CD1c-positive myeloid dendritic cell (primary cell): ENCODE measurements at regions not wholly inside any gene's neighbourhood (a gene's known extent, or its start where the extent isn't known, plus 50 kb on each side); places are given as distances from the start of the nearest gene placed in this dataset.
A peak's percentile ranks its signal among the peaks of the same experiment; 100 is the strongest.

ENCODE experiments used
- DNase-seq: peaks from one replicate; pipeline ENCODE4 v3.0.0-alpha.2; 2016; ENCODE audit errors: extremely low spot score

DNA sequence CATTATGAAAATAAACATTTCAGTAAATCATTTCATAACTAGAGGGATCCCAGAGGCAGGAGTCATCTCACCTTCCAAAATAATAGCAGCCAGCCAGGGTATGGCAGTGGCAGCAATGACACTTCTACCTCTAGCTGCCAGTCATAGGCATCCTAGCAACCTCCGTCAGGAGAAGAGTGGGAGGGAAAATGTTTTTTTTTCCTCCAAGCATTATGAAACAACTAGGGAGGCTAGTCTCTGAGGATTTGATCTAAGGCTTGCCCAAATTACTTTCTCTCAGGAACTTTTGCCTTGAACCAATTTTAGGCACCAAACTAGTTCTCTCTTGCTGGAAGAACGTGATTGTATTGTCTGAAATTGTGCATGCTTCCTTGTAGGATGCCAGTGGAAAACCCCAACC lies 208.7 kb upstream of the PREP start:
- DNase-seq: no peak

DNA sequence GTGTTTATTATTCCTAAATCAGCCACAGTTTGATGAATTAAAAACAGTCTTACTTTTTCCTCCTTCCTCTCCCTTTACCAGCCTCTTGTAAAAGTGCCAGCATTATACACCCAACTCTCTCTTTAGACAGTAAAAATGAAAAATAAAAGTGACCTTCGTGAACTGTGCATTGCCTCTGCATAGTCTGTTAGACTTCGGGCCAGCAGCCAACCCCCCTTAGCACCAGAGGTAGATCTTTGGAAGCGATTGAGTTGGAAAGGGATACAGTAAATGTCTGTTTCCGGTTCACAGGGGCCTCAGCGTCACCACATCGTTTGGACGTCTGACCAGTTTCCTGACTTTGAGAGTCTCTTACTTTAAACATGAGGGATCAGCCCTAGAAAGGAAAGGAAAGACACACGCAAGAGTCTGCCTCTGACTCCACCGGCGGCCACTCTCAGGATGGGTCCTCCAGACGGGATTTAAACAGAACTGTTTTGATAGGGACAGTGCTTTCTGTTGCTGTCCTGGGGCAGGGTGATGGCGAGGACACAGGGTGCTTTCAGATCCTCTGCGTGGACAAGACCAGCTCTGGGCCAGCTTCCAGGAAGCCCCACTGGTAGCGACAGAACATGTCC lies 206.6 kb upstream of the PREP start:
- DNase-seq: no peak

DNA sequence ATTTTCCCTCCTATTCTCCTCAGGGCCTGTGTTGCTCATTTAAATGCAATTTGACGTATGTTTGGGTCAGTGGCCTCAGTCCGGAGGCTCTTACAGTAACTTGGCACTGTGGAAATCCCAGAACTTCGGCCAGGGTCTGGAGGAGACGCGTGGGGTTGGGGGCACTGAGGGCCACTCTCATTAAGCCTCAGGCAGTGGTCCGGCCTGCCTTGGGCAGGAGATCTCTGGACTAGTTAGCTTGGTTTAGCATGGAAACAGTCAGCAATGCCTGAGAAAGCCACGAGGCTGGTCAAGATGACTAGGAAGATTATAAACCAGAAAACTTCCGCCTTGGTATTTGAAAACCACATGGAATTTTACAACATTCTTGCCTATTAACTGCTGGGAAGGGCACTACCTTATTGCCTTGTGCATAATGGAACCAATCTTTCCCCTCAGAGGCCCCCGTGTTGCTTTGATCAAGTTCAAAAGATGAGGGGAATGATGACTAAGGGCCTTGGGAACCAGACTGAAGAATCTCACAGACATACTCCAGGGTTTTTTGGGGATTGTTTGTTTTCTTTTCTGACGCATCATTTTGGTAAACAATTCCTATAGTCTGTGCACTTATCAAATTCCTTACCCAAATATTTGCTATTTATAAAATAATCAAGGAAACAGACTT lies 206.0 kb upstream of the PREP start:
- DNase-seq: no peak

DNA sequence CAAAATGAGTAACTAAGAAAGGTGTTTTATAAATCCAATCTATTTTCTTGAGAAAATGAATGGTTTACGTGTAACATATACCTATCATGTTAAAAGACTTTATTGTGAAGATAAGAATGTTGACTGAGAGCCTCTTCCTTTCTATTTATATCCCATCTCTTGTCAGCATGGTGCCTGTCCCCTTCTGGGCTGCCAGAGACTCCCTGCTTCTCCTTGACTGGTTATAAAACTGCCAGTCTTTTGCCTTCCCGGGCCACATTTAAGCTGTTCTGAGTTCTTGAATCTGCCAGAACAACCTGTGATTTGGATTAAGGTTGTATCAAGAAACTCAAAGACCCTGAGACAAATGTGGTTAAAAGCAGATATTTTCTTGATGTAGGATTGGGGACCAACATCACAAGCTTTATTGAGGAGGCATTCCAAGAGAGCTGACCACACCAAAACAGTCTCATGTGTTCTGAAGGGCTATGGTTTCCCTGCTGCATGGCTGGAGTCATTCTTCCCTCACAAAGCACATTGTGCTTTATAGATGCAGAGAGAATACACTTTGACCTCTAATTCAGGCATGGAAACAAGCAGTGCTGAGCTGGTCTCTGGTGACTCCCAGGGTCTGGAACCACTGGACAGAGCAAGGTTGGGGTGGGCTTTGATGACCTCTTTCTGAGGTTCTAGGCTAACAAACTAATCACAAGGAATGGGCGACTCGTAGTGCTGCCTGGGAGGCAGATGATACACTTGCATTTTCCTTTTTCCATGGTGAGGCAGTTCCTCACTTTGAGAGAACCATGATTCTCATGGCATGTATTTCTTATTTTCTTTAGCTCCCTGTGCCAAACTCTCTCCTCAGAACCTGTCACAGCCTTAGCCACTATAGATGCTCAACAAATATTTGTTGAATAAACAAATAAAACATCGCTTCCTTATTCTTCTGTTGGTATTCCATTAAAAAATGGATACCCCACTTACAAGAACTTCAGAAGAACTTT lies 205.0 kb upstream of the PREP start:
- no peak for DNase-seq

DNA sequence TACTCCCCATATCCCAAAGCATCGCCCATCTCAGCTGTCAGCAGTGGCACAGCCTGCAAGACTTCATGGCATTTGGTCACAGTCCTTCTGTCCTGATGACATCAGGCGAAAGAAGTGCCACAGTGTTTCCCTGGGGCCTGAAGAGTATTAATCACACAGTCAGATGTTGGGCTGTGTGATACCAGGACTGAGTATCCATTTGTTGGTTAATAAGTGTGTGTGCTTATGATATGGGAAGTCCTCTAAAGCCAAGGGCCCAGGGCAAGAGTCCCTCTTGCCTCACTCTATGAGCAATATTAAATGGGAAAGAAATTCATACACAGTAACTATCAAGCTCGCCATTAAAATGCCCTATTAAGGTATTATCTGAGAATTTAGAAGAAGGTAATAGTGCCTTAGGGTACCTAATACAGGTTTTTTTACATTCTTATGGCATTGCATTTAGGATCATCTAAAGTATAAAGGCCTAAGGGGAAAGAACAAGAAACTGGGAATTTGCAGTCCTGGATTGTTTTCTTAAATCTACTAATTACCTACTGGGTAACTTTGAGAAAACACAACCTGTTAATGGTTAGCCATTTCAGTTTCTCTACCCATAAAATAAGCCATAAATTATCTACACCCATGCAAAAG lies 204.1 kb upstream of the PREP start:
- DNase-seq: no peak

DNA sequence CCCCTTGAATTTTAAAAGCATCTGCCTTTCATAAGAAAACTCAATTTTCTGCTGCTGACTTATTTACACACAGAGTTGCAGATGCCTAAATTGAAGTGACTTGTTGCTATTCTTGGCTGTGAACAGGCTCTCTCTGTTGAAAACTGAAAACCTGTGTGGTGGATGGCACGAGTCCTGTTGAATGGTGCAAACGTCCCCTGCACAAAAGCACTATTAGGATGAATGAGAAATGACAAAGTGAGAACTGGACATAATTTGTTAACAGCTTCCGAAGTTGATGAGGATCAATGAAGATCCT lies 201.7 kb upstream of the PREP start:
- DNase-seq: no peak

DNA sequence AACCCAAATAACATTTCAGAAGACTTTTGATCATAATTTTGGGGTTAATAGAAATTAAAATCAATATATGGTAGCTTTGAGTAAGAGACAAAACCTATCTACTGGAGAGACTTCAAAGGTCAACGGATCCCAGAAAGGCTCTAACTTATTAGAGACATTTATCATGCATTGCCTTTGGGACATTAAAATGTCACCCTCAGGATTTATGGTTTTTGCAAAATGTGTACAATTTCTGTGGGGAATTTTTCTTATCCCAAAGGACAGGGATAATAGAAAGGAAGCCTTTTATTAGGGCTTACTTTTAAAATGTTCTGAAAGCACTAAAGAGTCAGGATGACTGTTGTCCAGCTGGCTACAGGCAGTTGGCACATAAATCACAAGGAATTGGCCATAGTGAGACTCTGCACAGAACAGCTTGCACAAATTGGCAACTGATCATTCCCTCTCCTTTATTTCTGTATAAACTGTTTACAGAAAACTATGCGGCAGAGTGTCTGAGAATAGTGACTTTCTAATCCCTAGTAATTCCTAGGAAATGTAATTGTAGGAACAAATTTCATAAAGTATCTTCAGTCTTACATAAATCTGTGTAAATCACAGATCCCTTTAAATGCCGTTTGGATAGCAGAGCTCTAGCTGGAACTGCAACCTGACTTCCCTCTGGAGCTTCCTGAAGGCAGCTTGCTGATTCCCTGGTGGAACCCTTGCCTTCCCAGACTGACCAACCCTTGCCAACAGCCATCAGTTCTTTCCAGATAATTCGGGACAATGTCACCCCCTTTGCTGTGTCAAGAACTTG lies 201.1 kb upstream of the PREP start:
- no peak for DNase-seq

DNA sequence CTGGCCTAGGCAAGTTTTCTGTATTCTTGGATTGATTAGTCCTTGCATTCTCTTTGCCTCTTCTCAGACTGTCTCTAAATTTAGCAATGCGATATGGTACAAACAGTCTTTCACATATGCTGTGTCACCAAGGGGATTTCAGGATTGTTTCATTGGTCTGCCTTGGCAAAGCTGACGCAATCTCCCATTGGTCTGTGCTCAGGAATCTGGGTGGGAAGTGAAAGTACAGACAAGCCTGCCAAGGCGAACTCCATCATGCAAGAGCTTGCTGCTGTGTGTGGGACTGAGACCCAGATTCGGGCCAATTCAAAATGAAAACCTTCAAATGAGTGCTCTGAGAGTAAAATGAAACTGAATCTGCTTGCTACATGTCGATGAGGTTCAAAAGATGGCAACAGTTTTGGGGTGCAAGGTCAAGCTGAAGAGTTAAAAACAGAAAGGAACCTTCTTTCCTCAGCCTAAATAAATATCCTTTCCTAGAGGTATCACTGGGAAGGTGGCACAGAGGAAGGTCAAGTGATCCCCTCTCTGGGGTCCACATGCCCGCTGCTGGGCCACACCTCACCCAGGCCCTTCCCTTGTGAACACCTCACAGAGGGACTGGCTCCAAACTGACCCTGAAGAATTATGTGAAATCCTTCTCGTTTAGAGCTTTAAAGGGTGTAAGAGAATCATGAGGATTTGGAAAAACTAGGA lies 198.8 kb upstream of the PREP start:
- DNase-seq: peak; percentile 88

DNA sequence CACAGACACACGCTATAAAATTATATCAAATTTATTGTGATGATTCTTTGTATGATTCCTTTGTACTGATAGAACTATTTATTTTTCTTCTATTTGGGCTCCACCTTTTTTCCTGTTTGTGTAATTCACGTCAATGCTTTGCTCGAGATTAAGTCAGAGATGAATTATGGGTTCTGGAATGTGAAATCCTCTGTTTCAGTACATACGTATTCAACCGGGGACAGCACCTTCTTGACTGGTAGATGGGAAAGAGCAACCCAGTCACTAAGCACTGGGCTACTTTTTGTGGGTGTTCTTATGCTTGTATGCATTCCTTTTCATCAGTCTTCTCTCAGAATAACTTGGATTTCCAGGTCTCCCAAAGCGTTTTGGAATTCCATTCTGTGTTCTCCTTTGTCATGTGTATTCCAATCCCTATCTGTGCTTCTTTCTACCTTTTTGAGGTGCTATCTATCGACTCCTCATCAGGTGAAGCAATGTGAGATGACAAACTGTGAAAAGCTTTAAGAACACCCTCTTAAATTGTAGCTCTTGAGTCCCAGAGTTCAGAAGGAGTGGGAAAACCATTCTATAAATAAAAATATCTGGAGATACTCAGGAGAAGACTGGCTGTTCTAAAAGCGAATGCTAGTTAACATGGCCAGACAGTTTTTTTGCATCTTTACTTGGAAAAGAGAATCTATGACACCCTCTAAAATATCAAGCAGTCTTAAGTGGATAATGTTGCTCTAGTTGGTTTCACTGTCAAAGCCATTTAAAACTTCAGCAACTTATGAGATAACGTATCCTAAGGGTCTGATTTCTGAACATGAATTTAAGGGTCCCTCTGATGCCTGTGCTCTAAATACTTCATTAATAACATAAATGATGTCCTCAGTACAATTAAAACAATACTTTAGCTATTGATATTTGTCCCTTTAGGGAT lies 197.7 kb upstream of the PREP start:
- no peak for DNase-seq

DNA sequence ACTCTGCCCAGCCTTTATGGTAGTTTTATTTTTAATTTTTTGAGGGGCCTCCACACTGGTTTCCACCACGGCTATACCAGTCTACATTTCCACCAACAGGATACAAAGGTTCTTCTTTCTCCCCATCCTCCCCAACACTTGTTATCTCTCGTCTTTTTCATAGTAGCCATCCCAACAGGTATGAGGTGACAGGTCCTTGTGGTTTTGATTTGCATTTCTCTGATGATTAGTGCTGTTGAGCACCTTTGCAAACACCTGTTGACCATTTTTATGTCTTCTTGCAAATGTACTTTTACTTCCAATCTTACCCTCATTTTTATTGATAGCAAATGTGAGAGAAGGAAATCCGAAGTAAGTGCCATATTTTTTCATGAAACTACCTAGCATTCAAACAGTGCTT lies 195.4 kb upstream of the PREP start:
- no peak for DNase-seq

DNA sequence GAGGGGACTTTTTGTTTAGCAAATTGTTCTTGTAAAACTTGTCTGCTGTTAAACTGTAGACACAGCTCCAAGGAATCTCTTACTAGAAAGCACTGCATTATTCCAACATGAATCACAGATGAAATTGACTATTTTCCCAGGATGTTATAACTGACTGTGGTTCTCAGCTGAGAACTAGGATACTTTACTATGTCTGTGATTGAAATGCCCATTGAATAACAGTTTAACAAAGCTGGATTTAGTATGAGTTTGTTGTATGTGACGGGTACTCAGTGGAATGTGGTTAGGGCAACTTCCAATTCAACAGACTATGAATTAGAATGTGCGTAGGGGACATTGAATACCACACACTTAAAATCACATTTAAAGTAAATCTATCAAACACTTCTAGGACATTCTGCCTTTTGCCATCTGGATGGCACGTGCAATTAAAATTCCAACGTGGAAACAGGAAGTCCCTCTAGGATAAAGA lies 193.4 kb upstream of the PREP start:
- no peak for DNase-seq

DNA sequence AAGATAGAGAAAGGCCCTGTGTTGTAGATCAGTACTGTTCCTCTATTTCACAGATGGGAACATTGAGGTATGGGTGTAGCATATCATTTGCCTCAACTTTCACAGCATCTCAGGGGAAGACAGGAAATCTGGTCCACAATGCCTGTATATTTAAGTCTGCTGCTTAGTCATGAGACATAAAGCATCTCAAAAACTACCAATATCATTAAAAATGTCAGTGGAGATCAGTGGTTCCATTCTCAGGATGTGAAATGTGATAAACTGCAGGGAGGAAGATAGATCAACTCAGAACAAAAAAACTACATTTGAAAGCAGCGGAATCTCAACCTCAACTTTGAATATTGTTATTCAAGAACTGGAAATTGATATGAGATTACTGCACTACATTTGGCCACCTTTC lies 192.9 kb upstream of the PREP start:
- no peak for DNase-seq

DNA sequence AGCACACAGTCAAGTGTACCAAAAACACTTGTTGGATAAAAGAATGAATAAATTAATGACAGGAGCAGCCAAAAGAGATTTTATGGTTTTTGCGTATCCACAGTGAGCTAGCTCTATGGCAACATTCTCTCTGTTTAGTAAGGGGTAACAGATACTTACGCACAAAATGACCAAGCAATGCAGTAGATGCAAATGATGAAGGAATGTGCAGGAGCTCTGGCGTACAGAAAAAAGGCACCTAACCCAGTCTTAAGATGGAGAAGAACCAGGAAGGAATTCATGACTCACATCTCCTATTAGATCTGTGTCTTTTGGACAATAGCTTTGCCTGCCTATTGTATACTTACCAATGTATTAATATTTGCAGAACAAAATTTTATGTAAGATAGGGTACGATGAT lies 191.9 kb upstream of the PREP start:
- DNase-seq: no peak

DNA sequence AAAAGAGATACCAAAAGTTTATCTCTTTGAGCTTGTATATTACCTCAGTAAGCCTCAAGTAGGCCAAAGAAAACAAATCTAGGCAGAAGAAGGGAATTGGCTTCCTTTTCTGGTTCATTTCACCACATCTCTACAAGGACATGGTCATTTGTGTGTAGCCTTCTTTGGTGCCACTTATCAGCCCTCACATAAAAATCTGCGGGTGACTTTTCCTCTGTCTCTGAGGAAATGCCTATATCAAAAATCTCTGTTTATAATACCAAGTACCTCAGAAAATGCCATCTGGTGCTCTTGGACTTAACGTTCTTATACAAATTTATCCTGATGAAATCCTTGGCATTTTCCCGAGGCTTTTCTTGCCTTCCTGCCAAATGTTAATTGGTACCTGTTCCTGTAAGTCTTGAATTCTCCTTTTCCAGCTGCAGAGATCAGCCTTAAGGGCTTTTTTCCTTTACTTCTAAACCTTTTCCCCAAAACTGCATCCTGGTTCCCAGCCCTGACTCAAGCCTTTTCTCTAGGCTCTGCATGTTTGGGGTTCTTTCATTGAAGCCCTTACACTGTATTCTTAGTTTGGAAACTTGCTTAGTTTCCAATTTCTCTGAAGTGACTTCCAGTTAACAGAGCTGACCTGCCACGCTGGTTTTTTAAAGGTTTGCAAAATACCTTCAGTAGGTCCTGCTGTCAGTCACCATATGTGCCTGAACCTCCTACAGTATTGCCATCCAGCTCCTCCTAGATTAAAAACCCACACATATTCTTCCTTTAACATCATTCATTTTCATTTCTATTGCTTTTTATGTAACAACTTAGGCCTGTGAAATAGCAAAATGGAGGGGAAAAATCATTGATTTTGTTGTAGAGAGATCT lies 191.2 kb upstream of the PREP start:
- DNase-seq: no peak

DNA sequence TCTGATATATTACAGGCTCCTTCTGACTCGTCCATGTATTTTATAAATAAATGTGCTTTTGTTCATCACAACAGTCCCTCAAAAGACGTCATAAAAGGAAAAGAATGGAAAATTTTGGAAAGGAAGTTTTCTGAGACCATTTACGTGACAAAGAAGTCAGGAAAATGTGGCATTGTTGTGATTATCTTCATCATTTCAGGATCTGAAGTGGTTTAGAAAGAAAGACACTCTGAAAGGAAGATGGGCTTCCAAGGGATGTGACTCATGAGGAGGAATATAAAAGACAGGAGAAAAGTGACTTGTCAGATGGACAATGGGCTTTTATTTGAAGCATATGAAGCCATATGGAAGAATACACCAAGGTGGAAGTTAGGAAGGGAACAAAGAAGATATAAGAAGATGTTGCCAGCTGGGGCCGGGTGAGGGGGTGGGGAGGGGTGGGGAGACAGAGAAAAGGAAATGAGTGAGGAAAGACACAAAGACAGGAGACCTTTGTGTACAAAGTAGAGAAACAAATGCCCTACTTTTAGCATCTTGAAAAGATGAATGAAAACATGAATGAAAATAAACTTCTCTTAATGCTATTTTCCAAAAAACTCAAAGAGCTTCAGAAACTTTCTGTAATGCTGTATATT lies 190.3 kb upstream of the PREP start:
- no peak for DNase-seq

DNA sequence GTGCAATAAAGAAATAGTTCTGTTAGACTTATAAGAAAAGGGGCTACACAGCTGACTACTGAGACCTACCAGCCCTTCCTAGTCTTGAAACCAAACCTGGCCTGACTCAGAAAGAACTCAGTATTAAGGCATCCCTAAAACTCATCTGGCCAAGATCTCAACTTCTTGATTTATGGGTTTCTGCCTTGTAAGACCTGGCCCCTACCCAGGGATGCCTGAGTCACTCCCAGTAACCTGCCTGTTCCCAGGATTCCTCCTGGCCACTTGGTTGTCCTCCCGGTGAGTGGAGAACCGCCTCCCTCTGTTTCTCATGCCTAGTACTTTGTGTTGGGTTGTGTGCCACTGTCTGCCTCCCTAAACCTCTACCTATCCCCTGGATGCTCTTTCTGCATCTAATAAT lies 189.4 kb upstream of the PREP start:
- DNase-seq: no peak

DNA sequence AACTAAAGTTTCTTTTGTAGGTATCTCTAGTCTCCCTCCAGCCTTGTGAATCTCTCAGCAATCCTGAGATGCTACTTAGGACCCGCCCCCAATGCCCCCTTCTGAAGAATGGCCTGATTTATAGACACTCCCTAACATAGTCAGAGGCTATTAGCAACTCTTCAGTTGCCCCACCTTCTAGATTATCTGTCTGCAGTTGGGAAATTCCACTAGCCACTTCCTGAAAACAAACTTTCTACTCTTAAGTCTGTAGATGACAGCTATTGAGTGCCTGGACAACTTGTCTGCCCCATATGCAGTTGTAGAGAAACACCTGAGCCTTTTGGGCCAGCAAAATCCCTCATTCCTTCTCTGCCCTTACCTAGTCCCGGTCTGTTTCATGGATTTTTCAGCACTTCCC lies 188.2 kb upstream of the PREP start:
- peak; percentile 59 for DNase-seq

DNA sequence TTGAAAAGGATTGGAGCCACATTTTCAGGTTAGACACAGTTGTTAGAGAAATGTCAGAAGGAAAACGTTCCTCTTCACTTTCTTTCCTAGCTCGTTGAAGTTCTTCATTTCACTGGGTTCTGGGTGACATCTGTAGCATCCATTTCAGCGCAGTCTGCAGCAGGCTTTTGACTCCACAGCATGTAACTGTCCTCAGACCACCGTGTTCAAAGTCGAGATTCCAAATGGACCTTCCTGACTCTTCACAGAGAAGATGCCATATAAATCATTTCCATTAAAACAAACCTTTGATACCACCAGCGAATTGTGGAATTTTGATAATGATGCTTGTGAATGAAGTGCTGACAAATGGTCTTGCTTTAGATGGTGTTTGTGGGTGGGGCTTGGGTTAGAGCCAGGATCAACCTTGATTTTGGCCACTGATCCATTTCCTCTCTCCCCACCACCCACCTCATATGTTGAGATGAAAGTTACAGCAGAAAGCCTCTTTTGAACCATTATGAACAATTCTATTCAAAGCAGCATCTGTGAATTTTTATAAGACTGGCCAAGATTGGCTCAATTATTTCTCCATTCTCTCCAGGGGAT lies 185.3 kb upstream of the PREP start:
- DNase-seq: no peak
